Neuron (in vitro differentiated cells): ENCODE measurements at regions not wholly inside any gene's neighbourhood (a gene's known extent, or its start where the extent isn't known, plus 50 kb on each side); places are given as distances from the start of the nearest gene placed in this dataset.

Experiments
- H2AFZ ChIP-seq: one replicate; pipeline ENCODE4 v1.6.1; 2013; ENCODE audit warnings: low read depth, mild to moderate bottlenecking, inconsistent platforms, low read length, moderate library complexity
- H3K27me3 ChIP-seq: one replicate; pipeline ENCODE4 v1.6.1; 2013; ENCODE audit warnings: low read length; ENCODE audit not compliant: insufficient read depth
- H3K36me3 ChIP-seq: one replicate; pipeline ENCODE4 v1.6.1; 2013; ENCODE audit warnings: low read length; ENCODE audit not compliant: insufficient read depth
- H3K4me1 ChIP-seq: one replicate; pipeline ENCODE4 v1.6.1; 2013; ENCODE audit warnings: low read length; ENCODE audit not compliant: insufficient read depth
- H3K4me3 ChIP-seq: 2 replicates; pipeline ENCODE4 v1.5.1; 2013; ENCODE audit warnings: mild to moderate bottlenecking, low read length, moderate library complexity
- H3K9me3 ChIP-seq: one replicate; pipeline ENCODE4 v1.6.1; 2013; ENCODE audit warnings: low read length

DNA sequence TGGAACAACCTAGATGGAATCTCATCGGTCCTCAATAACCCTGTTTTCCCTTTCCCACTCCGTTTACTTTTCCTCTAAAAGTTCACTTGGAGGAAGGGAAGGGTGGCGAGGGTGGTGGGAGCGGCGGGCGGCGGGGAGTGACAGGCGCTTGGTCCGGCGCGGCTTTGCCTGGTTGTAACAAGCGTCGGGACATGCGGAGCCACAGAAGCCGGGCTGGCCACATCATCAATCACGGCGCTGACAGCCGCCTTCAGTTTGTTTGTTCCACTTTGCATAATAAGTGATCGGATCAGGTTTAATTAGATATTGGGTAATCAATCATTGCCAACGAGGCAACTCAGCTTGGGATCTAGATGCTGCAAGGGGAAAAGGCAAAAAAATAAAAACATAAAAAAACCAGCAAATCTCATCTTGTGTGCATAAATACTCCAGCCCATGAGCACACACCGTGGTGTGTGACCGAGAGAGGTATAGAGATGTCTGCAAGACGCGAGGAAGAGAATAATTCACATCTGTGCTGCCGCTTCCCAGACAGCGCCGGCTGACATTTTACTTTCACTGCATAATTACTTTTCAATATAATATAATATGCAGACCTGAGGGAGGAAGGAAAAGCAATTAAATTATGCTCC is 396.2 kb upstream of the IRX4 start:
- Histone ChIP-seq H3K4me3 (no peak overlapping the region), H3K36me3 (no peaks in the 10 kb centered on the region), H3K9me3 (no peaks in the 10 kb centered on the region), H2AFZ (no peak overlapping the region), H3K27me3 (no peaks in the 10 kb centered on the region), H3K4me1 (no peaks in the 10 kb centered on the region)

- Histone ChIP-seq H3K4me1 (no peaks in the 10 kb centered on the region), H3K36me3 (no peaks in the 10 kb centered on the region), H3K4me3 (no peak overlapping the region), H3K27me3 (no peaks in the 10 kb centered on the region), H3K9me3 (no peaks in the 10 kb centered on the region), H2AFZ (no peak overlapping the region)
Measured at GRCh38 chr5:2277886-2278285, 395.2 kb upstream of the IRX4 start.

- no peaks in the 10 kb centered on the region for H3K36me3 ChIP-seq
- H2AFZ ChIP-seq: no peak overlapping the region
- H3K27me3 ChIP-seq: no peaks in the 10 kb centered on the region
- no peaks in the 10 kb centered on the region for H3K4me1 ChIP-seq
- no peak overlapping the region for H3K4me3 ChIP-seq
- no peaks in the 10 kb centered on the region for H3K9me3 ChIP-seq
Measured at GRCh38 chr5:2276101-2276500, 393.4 kb upstream of the IRX4 start.

DNA sequence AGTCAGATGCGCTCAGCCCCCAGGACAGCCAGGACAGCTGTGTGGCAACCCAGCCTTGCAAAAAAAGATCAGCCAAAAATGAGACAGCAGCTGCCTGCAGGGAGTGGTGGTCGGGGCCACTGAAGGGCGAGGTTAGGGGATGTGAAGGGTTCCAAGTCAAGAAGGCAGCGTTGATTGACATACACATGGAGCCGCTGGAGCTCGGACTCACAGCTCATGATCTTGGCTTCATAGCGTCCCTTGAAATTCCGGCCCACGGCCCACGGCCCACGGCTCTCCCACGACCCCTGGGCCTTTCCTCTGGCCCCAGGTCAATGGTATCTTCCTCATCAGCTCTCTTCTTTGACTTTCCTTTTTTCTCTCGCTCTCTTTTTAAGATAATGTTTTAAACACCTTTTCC is 390.0 kb upstream of the IRX4 start:
- no peak overlapping the region for H3K4me3 ChIP-seq
- H3K9me3 ChIP-seq: no peaks in the 10 kb centered on the region

GRCh38 chr5:2272039-2272438 is 389.3 kb upstream of the IRX4 start:
- H3K4me1 ChIP-seq: no peaks in the 10 kb centered on the region
- H2AFZ ChIP-seq: no peak overlapping the region
- H3K9me3 ChIP-seq: no peaks in the 10 kb centered on the region
- no peaks in the 10 kb centered on the region for H3K36me3 ChIP-seq
- no peak overlapping the region for H3K4me3 ChIP-seq
- H3K27me3 ChIP-seq: no peaks in the 10 kb centered on the region

More for the DNA sequence above, 390.0 kb upstream of the IRX4 start:
- H3K36me3 ChIP-seq: no peaks in the 10 kb centered on the region
- no peaks in the 10 kb centered on the region for H3K4me1 ChIP-seq
- no peaks in the 10 kb centered on the region for H3K27me3 ChIP-seq
- H2AFZ ChIP-seq: no peak overlapping the region

GRCh38 chr5:2271316-2271715 is 388.6 kb upstream of the IRX4 start:
- no peak overlapping the region for H2AFZ ChIP-seq
- H3K9me3 ChIP-seq: no peaks in the 10 kb centered on the region
- H3K36me3 ChIP-seq: no peaks in the 10 kb centered on the region
- no peaks in the 10 kb centered on the region for H3K27me3 ChIP-seq
- no peaks in the 10 kb centered on the region for H3K4me1 ChIP-seq
- H3K4me3 ChIP-seq: no peak overlapping the region

GRCh38 chr5:2270467-2270866 is 387.7 kb upstream of the IRX4 start:
- no peaks in the 10 kb centered on the region for H3K36me3 ChIP-seq
- H3K9me3 ChIP-seq: no peaks in the 10 kb centered on the region
- H3K27me3 ChIP-seq: no peaks in the 10 kb centered on the region
- no peaks in the 10 kb centered on the region for H3K4me1 ChIP-seq
- no peak overlapping the region for H3K4me3 ChIP-seq
- no peak overlapping the region for H2AFZ ChIP-seq

GRCh38 chr5:2269656-2270055 is 386.9 kb upstream of the IRX4 start:
- H3K36me3 ChIP-seq: no peaks in the 10 kb centered on the region
- no peak overlapping the region for H2AFZ ChIP-seq
- no peaks in the 10 kb centered on the region for H3K27me3 ChIP-seq
- H3K4me1 ChIP-seq: no peaks in the 10 kb centered on the region
- no peaks in the 10 kb centered on the region for H3K9me3 ChIP-seq
- H3K4me3 ChIP-seq: no peak overlapping the region

GRCh38 chr5:2267991-2268390 is 385.3 kb upstream of the IRX4 start:
- Histone ChIP-seq H3K9me3 (no peaks in the 10 kb centered on the region), H2AFZ (no peak overlapping the region), H3K4me3 (no peak overlapping the region), H3K27me3 (no peaks in the 10 kb centered on the region), H3K4me1 (no peaks in the 10 kb centered on the region), H3K36me3 (no peaks in the 10 kb centered on the region)

GRCh38 chr5:2266641-2267240 is 384.0 kb upstream of the IRX4 start:
- no peaks in the 10 kb centered on the region for H3K27me3 ChIP-seq
- H2AFZ ChIP-seq: no peak overlapping the region
- no peaks in the 10 kb centered on the region for H3K4me1 ChIP-seq
- no peak overlapping the region for H3K4me3 ChIP-seq
- H3K9me3 ChIP-seq: no peaks in the 10 kb centered on the region
- no peaks in the 10 kb centered on the region for H3K36me3 ChIP-seq

GRCh38 chr5:2265341-2265740 is 382.6 kb upstream of the IRX4 start:
- Histone ChIP-seq H3K36me3 (no peaks in the 10 kb centered on the region), H3K9me3 (no peaks in the 10 kb centered on the region), H3K4me1 (no peaks in the 10 kb centered on the region), H3K4me3 (no peak overlapping the region), H2AFZ (no peak overlapping the region), H3K27me3 (no peaks in the 10 kb centered on the region)

- H3K4me3 ChIP-seq: no peak overlapping the region
- no peaks in the 10 kb centered on the region for H3K9me3 ChIP-seq
- no peaks in the 10 kb centered on the region for H3K27me3 ChIP-seq
- no peaks in the 10 kb centered on the region for H3K4me1 ChIP-seq
- H2AFZ ChIP-seq: no peak overlapping the region
- no peaks in the 10 kb centered on the region for H3K36me3 ChIP-seq
Measured at GRCh38 chr5:2263763-2264162, 381.0 kb upstream of the IRX4 start.

GRCh38 chr5:2262620-2263019 is 379.9 kb upstream of the IRX4 start:
- Histone ChIP-seq H3K27me3 (no peaks in the 10 kb centered on the region), H2AFZ (no peak overlapping the region), H3K4me3 (no peak overlapping the region), H3K4me1 (no peaks in the 10 kb centered on the region), H3K9me3 (no peaks in the 10 kb centered on the region), H3K36me3 (no peaks in the 10 kb centered on the region)
